HG03521 (cell line): ENCODE measurements at regions not wholly inside any gene's neighbourhood (a gene's known extent, or its start where the extent isn't known, plus 50 kb on each side); places are given as distances from the start of the nearest gene placed in this dataset.
A peak's percentile ranks its signal among the peaks of the same experiment; 100 is the strongest.

ENCODE experiments used
- ATAC-seq: cut with Tn5 transposase; IDR thresholded peaks from one replicate; pipeline ENCODE4 v1.9.1; 2021; ENCODE audit warnings: mild to moderate bottlenecking, moderate library complexity; ENCODE audit not compliant: unreplicated experiment

DNA sequence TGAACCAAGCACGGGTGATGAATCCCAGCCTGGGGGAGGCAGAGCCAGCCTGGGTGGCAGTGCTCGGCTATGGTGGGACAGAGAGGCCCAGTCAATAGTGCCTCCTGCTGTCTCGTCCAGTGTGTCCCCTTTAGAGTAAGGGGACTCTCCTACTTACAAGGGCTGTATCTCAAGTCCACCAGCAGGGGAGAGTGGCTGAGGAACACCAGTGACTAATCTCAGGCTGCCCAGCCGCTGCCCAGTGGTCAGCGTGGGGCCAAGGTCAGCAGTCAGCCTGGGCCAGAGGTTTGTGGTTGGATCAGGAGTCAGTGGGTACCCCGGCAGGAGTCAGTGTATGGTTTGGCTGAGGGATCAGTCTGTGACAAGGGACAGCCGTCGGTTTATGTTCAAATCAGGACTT is 109.2 kb upstream of the RUNX3 start:
- no peak for ATAC-seq

DNA sequence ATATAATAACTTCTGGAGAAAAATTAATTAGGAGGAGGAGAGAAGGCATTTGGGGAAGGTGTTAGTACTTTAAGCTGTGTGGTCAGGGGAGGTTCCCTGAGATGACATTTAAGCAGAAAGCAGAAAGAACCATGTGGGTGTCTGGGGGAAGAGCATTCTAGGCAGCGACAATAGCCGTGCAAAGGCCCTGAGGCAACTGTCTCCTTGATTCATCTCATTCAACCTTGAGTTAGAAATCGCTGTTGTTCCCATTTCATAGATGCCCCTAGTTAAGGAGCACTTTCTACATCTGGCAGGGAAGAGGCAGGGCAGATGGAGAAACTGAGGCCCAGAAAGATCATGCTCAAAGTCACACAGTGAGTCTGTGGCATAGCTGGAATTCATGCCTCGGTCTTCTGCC is 108.6 kb upstream of the RUNX3 start:
- ATAC-seq, result no peak

DNA sequence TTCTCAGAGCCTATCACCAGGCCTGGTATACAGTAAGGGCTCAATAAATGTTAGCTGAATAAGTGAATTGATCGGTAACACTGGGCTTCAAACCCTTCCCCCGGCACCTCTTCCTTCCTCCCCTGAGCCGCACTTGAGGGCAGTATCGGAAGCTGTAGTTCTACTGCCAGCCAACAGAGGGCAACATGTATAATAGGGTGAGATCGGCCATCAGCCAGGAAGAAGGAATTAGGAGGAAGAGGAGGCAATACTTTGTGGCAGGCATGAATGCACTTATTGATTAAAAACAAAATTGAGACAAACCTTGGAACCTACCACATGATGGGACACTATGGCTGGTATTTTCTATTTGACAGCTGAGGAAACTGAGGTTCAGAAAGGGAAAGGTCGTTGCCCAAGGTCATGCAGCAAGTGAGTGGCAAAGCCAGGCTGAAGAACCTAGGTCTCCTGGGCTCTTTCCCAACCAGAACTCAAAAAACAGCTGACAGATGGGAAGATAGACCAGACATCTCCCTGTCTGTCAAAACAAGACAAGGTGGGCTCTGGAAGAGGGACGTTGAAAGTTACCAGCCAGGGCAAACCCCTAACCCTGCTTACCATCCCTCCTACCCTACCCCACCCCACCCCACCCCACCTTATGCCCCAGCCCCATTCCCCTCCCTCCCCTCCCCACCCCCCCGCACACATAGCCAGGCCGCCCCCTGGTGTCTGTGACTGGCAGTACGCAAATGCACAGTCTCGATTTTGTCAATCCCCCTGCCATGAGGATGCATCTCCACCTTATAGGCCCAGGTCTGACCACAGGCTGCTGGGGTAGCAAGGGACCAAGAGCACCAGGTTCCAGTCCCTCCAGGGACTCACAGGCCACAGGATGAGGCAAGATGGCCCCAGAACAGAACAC is 107.3 kb upstream of the RUNX3 start:
- no peak for ATAC-seq

DNA sequence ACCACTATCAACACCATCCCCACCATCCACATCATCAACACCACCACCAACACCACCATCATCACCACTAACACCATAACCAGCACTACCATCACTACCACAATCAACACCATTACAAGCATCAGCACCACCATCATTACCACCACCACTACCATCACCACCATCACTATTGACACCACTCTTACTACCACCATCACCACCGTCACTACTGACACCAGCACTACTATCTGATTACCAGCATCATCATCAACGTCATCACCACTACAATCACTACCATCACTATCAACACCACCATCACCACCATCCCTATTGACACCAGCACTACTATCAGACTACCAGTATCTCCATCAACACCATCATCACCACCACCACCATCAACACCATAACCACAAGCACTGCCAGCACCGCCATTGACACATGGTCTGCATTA is 106.1 kb upstream of the RUNX3 start:
- no peak for ATAC-seq

DNA sequence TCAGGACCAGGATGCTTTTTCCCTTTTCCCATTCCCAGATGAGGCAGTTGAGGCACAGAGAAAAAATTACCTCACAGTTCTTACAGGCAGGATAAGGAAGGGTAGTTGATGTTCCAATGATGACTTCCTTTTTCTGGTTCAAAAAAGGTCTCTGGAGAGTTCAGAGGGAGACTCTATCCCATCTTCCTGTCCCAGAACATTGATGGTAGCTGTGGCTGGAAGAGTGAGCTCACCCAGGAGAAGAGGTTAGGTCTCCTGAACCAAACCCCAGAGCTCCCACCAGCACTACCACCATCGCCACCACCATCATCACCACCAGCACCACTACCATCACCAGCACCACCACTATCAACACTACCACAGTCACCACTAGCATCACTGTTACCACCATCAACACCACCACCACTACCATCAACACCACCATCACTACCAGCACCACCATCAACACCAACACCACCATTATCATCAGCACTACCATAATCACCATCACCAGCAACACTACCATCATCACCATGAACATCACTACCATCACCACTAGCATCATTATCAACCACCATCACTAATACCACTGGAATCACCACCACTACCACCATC is 105.5 kb upstream of the RUNX3 start:
- ATAC-seq, result no peak

DNA sequence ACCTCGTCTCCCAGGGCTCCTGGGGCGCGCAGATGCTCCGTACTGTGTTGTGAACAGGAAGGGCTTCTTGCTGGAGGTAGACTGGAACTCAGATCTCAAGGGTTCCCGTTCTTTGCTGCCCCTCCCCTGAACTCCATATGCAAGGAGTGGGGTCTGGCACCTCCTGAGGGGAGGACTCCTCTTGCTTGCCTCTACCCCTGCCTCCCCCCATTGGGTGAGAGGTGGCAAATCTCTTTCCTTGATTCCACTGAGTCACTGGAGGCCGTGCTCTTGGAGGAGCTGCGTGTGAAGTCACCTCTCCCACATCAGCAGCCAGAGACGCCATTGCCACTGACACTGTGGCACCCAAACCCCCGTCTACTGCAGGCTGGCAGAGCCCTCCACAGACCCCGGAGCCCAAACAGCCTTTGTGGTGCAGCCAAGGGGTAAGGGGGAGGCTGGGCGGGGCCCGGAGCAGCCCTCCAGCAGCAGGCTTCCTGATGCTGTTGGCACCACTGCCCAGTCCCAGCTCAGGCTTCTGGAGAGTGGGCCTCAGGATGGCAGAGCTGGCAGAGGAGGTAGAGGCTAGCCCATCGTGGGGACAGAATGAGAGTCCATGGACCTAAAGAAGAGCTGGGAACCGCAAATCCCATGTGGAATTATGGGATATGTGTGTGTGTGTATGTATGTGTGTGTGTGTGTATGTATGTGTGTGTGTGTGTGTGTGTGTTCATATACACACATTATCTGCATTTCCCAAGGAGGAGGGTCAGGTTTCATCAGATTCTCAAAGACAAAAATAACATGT is 104.9 kb upstream of the RUNX3 start:
- ATAC-seq, result no peak

DNA sequence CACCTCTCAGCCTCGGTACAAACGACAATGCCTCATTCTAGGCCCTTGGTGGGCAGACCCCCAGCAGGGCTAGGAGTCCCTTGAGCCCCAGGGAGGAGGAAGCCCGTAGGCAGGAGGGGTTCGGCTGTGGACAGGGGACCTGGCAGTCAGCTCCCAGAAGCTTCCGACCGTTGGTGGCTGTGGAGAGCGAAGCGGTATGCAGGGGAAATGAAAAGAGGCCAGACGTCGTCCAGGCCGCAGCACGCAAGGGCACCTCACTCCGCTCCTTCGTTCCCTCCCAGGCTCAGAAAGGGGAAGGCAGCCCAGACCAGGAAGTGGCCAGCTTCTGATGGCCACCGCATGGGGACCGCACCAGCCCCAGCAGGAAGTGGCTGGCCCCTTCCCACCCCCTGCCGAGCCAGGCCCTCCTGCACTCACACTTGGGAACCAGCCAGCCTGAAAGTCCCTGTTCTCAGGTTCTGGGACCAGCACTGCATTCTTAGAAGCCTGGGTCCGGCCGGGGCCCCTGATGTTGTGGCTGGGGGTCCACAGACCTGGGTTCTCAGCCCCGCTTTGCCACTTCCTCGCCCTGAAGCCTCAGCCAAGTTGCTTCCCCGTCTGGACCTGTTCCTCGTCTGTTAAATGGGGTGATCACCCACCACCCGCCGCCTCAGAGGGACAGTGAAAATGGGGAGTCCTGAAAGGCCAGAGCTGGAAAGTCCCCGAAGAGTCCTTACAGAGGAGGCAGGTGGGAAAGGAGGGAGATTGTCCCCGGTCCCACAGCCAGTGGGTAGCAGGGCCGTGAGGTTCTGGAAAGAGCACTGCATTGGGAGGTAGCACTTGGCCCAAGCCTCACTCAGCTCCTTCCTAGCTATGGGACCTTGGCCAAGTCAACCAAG is 104.0 kb upstream of the RUNX3 start:
- ATAC-seq, result no peak

DNA sequence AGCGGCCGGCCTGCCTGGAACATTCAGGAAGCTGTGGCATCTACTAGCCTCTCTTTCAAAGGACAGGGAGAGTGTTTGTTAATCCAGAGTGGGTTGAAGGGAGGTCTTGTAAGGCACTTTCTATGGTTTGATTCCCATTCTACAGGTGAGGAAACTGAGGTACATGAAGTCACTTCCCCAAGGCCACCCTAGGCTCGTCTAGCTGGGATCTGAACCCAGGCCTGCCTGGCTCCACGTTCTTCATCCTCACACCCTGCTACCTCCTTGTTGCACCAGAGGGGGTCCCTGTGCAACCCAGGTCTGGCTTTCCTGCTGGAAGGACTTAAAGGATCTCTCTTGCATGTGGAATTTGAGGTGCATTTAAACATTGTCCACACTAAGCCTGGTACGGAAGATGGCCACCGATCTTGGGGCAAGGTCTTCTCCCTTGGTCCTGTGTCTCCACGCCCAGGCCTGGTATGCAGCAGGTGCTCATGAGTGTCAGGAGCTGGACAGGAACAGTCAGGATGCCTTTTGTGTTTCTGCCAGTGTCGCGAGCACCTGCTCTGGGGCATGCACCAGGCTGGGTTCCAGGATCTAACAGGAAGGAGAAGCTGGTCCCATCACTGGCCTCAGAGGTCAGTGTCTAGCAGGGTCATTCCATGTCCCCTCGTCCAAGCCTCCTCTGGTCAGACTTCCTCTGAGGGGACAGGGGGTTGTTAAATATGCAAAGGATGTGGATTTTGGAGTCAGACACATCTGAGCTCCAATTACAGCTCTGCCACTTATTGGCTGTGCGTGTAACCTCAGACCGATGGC is 103.2 kb upstream of the RUNX3 start:
- no peak for ATAC-seq

DNA sequence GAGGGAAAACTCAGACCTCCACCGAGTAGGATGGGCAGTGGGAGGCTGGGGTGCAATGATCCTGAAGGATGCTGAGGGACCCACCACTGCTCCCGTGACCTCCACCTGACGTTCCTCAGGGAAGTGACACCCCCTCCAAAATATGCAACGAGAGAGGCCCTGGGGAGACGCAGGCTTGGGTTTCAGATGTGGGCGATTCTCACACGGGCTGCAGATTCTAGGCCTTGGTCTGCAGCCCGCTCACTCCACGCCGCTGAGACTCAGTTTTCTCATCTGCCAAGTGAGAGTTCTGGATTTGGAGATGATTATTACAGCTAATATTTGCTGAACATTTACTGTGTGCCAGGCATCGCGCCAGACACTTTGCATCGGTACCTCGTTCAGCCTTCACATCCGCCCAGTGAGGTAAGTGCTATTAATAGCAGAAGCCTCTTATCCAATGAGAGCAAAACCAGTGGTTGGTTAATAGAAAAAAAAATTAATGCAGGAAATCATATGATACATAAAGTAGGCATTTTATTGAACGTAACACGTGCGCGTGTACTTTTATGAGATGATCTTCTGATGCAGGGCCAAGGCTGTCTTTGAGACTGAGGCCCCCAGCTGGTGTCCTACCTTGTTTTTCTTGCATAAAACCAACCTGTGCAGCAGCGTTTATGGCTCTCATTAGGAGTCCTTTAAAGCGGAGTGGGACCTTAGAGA is 102.0 kb upstream of the RUNX3 start:
- ATAC-seq, result no peak

DNA sequence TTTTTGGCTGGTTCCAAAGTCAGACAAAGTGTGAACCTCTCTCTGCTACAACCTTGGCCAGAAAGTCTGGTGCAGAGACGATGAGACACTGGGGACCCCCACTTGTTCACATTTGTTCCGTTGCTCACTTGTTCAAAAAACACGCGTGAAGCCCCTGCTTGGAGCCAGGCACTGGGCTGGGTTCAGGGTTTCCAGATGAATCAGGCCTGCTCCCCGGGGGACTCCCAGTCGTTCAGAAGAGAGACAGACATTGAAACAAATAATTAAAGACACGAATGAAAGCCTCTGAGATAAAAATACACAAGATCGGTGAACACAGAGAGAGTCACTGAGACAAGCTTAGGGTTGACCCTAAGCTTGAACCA is 101.5 kb upstream of the RUNX3 start:
- no peak for ATAC-seq

DNA sequence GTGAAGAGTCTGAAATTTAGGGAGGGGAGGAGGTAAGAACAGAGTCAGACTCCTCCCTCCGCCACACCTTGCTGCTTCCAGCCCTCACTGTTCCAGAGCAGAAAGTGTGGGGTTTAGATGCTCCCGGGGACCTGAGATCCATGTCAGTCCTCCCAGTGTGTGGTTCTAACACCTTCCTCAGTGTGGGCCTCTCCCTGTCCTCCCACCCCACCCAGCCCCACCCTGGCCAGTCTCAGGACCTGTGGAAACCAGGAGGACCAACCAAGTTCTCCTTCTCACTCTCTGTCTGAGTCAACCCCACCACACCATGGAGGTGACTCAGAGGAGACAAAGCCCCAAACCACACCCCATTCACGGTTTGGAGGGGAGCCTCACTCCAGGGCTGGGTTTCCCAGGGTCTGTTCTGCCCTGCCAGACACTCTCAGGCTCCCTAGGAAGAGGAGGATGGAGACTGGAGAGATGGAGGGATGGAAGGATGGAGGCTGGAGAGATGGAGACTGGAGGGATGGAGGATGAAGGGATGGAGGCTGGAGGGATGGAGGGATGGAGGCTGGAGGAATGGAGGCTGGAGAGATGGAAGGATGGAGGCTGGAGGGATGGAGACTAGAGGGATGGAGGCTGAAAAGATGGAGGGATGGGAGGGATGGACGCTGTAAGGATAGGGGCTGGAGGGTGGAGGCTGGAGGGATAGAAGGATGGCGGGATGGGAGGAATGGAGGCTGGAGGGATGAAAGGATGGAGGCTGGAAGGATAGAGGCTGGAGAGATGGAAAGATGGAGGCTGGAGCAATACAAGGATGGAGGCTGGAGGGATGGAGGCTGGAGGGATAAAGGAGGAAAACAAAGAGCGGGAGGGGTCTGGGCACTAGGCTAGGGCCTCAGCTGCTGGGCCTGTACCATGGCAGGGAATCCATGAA is 100.9 kb upstream of the RUNX3 start:
- ATAC-seq, result peak; percentile 34

DNA sequence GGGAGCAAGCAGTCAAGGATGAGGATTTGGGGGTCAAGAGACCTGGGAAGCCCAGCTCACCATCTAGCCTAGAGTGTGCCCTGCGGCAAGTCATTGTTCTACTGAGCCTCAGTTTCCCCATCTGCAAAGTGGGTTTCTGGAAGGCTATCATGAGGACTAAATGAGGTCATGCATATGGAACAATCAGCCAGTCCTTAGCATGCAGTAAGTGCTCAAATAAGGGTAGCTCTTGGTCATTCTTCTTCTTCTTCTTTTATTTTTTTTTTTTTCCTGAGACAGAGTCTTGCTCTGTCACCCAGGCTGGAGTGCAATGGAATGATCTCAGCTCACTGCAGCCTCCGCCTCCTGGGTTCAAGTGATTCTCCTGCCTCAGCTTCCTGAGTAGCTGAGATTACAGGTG is 99.9 kb upstream of the RUNX3 start:
- ATAC-seq, result no peak

DNA sequence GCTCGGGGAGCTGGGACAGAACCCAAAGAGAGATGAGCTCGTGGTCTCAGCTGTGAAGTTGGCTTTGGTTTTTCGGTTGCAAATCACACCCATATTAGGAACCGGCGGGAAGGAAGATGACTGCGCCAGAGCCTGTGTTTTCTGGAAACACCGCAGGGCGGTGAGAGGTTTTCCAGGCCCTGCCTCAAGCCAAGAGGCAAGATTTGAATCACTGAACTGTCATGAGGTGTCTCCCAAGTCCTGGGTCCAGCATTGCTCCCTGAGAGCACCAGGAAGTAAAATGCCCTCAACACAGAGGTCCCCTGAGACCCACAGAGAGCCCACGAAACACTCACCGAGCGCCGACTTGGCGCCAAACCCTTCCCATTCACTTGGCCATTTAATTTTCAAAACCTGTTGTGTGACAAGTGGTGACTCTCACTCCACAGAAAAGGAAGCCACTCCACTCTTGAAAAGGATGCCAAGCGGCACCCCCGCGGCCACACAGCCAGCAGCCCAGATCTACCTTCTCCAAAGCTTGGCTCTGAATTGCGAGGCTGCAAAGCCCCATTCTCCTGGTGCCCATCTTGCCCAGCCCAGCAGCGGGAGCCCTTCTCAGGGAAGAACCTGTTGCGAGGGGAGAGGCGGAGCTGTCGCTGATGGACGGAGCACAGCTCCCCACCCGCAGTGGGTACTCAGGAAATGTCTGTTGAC is 99.0 kb upstream of the RUNX3 start:
- ATAC-seq, result no peak

DNA sequence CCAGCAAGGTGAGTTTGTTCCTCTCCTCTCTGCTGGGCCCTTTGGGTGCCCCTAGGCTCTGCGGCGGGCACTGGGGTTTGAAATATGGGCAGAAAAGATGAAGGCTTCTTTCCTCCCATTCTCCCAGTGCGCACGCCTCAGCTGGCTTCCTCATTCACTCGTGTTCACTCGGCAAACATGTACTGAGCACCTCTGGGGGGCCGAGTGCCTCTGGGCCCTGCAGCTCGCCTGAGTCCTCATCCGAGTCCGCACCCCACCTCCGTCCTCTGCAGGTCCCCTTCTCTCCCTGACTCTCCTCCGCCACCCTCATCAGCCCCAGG is 98.5 kb upstream of the RUNX3 start:
- no peak for ATAC-seq

DNA sequence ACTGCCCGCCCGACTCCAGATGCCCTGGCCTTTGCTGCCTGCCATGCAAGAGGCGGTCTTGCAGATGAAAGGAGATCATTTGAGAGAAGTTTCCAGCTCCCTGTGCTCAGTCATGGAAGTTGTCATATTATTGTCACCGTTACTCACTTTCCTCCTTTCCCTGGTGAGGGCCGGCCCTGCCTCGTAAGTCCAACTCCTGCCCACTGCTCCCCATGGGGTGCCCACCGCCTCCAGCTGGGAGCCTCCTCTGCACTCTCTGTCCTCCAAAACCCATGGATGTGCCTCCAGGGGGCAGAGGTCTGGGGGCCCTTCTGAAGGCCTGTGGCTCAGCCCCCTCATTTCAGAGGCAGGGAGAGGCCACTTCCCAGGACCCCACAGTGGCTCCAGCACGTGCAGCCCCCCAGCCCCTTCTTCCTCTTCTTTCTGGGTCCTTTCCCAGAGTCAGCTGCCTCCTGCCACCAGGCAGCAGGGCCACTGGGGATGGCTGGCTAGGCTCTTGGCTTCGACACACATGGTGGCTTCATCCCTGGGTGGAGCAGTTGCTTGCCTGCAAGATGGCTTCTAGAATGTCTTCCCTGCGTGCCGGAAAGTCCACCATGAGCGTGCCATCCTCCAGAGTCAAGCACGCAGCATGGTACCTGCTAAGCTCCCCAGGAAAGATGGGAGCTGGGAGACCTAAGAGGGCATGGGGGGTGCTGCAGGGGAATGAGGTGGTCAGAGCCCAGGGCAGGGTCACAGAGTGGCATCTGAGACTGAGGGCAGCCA is 97.9 kb upstream of the RUNX3 start:
- no peak for ATAC-seq

DNA sequence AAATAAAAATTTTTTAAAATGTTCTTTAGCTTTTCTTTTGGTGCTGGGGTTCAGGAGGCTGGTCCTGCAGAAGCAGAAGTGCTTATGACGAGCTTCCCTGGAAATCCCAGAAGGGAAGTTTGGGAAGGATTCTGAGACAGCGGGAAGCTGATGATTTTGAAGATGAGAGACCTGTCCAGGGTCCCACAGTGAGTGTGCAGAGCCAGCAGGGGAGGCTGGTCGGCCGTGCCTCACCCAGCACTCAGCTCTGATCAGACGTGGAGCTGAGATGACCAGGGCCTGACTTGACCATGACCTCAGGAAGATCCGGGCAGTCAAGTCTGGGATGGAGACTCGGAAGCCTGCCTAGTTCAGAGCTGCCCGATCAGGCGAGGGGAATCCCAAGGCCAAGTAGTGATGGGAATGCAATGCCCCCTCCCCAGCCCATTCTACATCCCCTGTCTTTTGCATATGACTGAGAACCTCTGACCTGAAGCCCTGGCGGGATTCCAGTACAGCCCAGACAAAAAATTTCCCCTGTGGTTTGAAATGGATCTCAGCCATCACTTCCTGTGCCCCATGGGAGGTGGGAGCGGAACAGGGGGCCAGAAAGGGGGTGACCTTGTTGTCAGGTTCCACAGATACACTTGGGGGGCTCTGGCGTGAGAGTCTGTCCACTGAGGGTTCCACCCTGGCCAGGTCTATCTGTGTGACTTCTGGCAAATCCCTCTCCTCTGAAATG is 96.8 kb upstream of the RUNX3 start:
- no peak for ATAC-seq

DNA sequence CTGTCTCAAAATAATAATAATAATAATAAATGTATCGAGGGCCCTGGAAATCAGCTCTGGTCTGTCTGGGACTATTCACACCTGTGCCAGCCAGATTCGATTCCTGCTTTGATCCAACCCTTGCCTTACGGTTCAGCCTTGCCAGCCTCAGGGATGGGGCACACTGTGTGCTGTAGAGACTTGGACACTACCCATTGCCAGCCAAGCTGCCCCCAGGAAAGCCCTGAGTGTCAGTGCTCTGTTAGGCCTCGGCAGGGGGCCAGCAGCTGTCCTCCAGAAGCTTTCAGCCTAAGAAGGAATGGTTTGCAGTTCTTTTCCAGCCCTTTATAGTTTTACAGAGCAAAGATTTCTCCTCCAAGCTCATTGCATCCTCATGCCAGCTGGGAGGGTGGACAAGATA is 96.2 kb upstream of the RUNX3 start:
- ATAC-seq, result no peak
